HG03571 (cell line): ENCODE measurements at regions not wholly inside any gene's neighbourhood (a gene's known extent, or its start where the extent isn't known, plus 50 kb on each side); places are given as distances from the start of the nearest gene placed in this dataset.

Source experiments
- ATAC-seq: cut with Tn5 transposase; IDR thresholded peaks from one replicate; pipeline ENCODE4 v1.9.1; 2021; ENCODE audit not compliant: unreplicated experiment

DNA sequence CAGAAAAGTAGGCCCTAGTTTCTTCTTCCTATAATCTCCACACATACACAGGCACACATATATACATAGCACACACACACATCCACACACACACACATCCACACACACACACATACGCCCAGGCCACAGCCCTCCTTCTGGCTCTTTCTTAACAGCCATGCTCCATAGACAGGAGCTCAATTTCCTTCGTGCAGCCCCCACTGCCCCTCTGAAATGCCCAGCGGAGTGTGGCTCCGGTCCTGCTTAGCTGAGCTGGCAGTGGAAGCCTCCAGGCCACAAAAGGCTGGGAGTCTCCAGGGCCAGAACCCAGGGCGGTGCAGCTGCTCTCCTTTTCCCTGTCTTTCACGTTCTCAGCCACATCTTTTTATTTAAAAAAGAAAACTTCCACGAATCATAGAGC is 282.9 kb upstream of the IGFBP3 start:
- ATAC-seq: no peak

DNA sequence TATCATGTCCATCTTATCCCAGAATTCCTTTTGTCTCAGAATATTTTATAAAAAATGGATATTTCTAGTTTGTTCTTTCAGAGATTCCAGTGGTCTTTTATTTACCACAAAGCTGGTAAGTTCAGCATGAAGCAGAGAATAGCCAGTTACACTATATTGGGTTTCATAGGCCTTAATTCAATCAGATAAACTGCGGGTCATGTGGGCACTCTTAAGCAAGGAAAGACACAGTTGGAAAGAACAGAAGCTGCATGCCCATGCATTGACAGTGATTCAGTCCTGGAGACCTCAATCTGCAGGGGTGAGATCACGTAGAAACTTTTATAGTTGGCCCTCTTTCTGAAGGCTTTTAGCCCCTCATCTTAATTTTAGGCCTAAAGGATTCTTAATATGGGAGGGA is 281.3 kb upstream of the IGFBP3 start:
- no peak for ATAC-seq

DNA sequence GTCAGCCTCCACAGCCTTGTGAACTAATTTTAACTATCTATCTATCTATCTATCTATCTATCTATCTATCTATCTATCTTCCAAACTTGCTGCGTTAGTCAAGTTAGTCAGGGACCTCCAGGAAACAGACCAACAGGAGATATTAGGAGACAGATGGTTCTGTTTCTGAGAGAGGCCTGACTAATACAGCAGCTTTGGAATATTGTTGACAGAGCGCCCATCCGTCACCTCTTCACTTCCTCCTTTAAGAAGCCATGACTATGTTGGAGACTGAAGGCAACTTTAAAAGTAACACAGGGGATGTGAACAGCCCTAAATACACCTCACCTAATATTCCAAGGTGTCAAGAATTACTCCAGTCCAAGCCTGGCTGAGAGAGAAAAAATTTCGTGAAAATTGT is 280.9 kb upstream of the IGFBP3 start:
- ATAC-seq: no peak

DNA sequence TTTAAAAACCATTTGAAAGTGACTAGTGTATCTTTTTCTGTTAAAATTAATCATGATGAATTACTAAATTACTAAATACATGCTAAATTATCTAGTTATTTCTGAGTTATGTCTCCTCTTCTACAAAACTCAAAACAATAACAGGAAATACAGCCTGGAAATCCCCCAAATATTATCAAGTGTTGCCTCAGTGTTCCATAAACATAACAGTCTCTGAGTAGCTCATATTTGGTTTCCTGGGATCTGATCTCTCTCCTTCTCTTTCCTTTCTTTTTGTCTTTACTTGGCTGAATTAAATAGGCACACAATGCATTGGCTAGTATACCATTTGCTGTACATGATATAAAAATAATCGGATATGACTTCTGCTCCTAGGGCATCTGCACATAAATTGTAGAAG is 277.6 kb upstream of the IGFBP3 start:
- ATAC-seq: no peak

DNA sequence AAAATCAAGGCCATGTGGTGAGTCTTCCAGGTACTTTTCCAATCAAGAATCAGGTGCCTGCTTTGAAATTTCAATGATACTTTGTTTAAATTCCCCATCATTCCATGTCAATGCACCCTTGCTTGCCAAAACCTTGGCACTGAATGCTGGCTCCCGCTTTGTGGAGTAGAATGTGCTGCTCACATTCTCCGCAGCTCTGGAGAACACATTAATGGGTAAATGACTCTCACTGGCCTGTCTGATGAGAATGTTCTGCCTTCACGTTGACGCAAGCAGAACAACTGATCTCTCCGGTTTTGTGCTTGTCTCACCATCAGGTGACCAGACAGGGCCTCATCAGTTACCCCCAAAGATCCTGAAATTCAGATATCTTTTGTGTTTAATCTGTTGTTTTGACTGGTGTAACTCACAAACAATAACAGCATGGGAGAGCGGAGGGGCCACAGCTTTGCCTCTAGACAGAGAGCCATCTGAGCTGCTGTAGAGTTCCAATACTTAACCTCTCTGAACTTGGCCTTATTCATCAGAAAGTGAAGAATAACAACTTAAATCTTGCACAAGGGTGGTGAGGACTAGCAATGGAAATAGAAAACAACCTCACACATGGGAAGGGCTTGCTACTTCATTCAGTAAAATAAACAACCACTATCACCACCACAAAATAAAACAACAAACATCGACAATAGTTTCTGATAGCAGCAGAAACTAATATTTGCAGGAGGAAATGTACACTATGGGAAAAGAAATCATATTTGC is 276.9 kb upstream of the IGFBP3 start:
- no peak for ATAC-seq

DNA sequence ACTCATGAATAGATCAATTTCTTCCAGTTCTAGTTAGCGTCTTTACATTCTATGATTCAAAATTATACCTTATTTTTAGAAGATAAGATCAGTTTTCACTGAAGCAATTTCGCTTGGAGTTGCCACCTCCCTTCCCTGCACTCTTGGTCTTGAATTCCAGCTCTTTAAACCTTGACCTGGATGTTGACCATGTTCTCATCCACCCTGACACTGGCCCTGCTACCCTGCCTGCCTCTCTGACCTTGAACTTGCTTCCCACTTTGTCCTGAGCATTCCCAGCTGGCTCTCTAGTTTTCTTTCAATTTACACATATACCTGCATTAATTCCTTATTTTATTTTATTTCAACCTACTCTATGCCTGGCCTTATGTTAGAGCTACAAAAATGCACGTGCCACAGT is 274.9 kb upstream of the IGFBP3 start:
- no peak for ATAC-seq

DNA sequence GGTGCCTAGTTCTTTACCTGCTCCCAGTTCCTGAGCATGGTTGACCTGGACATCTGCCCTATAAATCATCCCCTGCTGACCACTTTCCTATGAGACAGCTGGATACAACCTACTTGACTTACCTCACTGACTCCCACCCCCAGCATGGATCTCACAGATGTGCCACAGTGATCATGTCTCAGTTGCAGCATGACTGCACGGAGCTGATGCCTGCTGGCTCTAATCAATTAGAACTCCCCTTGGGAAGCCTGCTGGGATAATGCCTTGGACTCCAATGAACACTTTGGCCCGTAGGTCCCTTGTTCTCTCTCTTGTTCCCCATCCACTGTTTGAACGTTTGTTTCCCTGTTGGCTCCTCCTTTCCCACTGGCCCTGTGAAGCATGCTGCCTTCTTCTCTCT is 271.2 kb upstream of the IGFBP3 start:
- no peak for ATAC-seq

DNA sequence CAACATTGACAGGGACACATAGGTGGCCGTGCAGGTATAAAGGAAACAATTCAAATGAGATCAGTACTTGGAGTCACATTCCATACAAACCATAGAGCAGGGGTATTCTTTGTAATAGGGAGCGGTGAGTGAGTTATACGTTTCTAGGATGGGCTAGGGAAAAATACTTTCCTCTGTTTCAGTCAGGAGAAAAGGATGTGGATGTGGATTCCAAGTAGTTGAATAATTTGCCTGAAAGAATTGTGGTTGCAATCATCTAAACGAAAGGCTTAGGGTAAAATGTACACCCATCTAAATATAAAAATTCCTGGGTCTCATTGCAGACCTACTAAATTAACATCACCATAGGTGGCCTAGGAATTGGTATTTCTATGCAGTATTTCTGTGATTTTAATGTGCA is 270.7 kb upstream of the IGFBP3 start:
- no peak for ATAC-seq

DNA sequence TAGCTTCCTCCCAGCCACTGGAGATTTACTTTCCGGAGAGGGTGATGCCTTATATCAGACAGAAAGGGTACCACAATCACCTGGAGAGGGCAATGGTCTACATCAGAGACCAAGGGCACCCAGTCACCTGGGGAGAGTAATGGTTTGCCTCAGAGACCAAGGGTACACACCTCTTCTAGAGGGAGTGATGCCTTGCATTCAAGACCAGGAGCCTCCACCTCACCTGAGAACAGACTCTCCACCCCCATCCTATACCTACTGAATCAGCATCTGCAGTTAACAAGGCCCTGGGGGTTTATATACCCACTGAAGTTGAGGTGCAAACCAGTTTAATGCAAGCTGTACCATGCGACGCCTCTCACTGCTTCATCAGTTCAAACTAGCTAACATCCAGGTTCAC is 270.2 kb upstream of the IGFBP3 start:
- ATAC-seq: no peak

DNA sequence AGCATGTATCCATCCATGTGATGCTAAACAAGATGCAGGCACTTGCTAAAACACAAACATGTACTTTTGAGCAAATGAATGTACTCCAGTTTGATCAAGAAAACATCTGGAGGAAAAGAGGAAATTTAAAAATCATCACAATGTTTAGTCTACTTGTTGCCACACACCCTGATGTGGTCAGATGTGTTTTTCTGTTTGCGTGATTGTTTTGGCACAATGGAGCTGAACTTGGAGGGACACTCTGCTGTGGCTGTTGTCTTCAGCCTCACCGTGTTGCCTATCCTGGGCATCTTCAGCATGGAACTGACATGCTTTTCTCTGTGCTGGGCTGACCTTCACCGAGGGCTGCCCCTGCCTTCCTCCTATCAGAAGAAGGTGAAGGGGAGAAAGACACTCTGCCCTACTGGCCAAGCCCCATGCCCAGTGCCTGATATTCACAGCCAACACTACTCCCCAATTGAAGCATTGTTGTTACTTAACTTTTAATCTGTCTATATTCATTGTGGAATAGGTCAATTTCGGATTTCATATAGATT is 268.3 kb upstream of the IGFBP3 start:
- no peak for ATAC-seq

DNA sequence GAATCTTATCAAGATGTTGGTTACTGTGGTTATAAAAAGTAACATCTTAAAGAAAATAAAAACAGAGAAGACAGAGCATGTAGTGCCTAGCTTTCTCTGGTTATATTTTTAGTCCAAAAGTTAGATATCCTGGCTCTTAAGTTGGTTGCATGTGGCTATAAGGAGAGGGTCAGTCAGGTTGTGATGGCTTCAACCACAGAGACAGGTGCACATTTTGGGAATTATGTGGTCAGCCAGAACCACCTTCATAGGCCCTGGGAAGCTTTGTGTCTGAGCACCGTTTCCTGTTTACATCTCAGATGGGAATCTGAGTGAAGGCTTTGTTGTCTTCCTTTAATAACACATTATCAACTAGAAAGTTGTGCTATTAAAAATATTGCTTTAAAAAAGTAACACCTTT is 265.1 kb upstream of the IGFBP3 start:
- no peak for ATAC-seq

DNA sequence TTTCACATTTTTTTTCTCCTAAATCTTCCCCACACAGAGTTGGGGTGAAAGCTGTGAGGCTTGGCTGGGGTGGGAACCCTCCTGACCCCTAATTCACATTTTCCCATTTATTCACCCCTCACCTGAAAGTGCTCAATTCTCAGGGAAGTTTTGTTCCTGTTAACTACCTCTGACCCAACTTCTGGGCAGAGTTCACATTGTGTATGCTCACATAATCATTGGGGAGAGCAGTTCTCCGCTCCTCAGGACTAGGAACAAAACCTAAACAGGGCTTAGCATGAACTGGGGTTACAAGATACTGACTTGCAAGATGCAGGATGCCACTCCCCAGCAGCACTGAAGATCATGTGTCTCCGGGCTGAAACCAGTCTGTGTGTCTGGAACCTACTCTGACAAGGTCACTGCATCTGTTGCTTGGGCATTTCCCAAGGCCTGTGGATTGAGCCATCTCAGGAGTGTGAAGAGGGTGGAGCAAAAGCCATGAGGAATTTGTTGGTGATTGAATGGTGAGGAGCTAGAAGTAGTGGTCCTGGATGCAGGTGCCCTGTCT is 258.1 kb upstream of the IGFBP3 start:
- no peak for ATAC-seq

DNA sequence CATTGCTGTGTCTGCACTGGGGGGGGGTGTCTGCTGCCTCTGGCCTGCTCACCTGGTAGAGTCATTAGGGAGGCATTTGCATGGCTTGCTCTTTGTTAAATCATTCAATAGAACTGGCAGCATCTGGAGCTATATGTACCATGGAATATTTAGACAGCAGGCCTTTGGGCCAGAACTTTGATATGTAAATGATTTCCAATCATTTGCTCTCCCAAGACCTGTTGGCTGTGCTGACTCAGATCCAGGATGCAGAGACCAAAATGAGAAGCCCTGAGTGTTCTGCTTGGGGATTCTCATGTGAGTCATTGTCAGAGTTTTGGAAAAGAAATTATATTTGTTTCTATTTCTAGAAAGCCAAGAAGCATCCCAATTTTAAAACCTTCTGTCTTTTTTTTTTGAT is 257.6 kb upstream of the IGFBP3 start:
- no peak for ATAC-seq

DNA sequence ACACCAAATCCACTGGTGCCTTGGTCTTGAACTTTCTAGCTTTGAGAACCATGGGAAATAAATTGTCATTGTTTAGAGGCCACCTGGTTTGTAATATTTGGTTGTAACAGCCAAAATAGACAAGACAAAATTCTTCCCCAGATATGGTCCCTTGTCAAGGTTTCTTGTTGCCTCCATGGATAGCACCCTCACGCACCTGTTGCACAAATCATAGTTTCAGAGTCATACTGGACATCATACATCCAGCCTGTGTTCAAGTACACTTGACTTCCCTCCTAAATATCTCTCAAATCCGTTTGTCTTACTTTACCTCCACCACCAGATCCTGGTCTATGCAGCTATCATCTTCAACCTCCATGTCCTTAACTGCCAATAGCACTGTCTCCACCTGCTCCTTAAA is 256.7 kb upstream of the IGFBP3 start:
- no peak for ATAC-seq

DNA sequence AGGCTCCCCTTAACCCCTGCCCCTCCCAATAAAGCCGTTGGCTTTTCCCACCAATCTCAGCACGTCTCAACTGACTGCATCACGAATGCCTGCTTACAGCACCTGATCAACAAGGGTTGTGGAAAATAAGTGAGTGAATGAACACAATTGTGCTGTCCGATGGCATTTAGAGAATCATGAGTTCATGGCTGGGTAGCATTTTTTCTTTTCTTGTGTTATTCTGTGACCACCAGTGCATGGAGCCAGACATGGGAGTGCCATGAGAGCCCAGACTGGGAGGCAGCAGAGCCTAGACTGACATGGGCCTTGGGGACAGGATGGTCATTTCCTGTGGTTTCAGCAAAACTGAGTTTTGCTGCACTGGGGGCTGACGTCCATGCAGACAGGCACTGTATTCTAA is 254.1 kb upstream of the IGFBP3 start:
- ATAC-seq: no peak

DNA sequence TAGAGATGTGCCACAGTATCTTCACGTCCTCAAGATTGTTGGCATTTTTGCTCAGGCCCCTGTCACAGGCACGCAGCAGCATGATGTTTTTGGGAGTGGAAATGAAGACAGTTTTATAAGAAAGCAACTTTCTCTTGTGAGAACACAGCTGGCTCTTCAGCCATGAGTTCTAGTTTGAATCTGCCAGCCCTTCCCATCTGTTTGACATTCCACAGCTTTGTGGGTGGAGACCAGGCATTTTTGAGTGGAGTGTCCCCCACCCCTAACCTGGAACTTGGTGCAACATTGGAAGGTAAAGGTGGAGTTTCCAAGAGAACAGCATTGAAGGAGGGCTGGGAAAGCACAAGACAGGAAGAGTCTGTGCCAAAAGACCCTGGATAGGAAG is 253.1 kb upstream of the IGFBP3 start:
- no peak for ATAC-seq

DNA sequence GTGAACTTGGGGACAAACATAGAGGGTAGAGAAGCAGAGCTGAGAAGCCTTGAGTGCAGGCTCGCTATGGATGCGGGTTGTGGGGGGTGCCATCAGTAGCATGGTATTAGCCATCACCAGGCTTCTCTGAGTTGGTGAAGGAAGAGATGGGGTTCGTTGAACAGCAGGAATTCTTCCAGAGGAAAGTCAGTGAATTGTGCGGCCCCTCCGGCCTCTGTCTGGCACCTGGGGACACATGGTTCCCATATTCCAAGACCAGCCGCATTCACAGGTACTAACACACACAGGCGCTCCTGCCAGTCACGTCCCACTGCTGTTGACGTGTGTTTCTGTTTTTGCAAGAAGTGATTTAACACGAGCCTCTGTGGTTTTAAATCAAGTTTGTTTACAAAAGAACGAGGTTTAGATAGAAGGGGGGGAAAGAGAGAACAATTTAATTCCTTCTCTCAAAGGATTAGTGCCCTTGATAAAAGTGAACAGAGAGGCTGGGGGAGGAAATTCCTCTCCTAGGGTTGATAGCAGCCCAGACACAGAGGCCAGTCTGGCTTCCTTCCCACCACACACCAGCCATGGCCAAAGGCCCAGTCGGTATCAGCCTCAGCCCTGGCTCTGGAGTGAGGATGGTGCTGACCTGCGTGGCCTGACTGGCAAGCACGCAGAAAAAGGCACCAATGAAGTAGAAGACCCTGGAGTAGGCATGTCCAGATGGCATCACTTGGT is 252.6 kb upstream of the IGFBP3 start:
- no peak for ATAC-seq

DNA sequence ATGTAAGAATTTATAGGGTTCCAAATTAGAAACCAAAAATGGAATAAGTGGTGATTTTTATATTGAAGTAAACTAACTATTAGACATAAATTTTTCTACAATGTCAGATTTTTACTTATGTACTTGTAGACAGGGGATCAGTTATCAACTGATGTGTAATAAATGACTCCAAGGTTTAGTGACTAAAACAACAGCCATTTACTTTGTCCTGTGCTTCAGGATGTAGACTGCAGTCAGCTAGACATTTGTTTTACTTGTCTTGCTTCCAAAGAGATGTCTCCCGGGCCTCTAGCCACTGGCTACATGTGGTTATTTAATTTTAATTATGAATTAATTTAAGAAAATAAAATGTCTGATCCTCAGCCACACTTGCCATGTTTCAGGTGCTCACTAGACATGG is 249.7 kb upstream of the IGFBP3 start:
- ATAC-seq: no peak

DNA sequence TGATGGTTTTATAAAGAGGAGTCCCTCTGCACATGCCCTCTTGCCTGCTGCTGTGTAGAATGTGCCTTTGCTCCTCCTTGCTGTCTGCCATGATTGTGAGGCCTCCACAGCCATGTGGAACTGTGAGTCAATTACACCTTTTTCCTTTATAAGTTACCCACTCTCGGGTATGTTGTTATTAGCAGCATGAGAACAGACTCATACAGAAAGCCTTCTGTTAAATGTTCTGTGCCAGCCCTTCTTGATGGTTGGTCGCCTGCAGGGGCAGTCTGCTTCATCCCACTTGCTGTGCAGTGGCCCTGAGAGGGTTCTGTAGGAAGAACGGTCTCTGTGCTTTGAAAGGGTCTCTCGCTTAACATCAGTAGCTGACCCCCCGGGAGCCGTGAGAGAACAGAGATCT is 248.9 kb upstream of the IGFBP3 start:
- ATAC-seq: no peak

DNA sequence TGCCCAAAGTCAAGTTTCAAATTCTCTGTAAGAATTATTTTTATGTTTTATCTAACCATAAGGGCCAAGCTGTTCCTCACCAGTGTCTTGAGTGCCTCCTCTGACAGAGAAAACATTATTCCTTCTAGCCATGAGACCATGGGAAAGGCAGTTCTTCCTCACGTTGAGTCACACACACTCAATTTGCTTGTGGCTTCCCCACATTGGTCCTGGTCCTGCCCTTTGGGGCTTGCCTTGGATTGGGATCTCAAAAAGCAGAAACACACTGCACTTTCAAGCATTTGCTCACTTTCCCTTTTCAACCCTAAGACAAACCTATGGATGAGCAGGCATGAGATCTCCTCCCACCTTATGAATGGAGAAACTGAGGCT is 248.3 kb upstream of the IGFBP3 start:
- ATAC-seq: no peak

DNA sequence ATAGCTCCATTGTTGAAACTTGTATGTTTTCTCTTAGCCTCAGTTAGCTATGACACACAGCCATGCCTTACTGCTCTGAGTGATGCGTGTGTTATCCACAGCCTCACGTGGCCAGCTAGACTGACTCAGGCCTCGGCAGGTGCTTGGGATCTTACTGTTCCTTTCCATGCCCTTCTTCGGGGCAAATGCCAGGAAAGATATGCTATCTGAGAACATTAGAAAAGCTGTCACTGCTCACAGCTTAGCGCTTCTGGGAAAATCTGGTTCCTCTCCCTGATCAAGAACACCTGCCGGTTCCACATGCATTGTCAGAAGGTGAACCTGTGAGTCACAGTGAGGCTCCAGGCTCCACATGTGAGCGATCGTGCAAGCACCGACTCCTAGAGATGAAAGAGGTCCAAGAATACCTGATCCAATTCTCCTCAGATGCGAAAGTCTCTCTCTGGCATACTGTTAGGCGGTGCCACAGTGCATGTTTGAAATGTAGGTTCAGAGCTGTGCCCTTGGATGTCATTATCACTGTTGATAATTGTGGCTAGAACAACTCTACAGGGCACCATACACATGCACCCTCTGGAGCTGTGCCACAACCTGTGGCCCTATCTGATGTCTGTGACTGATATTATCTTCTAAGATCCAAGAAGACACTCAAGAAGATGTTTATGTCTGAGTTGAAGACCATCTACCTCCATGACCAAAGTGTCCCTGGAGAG is 247.8 kb upstream of the IGFBP3 start:
- no peak for ATAC-seq

DNA sequence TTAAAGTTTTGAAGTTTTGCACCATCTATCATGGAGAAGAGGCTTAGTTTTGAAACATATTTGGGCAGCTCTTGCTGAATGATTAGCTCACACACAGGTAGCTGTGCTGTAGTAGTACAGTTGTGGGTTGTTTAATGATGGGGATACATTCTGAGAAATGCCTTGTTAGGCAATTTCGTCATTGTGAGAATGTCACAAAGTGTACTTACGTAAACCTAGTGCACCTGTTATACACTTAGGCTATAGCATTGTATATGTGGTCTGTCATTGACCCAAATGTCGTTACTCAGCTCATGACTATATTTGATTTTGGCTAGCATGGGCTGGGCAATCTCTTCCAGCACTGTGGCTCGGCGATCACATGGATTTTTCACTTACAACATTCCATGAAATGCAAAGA is 247.2 kb upstream of the IGFBP3 start:
- no peak for ATAC-seq
